ENCODE measurements at regions not wholly inside any gene's neighbourhood (a gene's known extent, or its start where the extent isn't known, plus 50 kb on each side); places are given as distances from the start of the nearest gene placed in this dataset.

- no peak for DNase-seq (ENCODE audit: low read depth, low spot score)
These were observed 243.9 kb downstream of the TOMM20 start for GRCh38 chr1:234884701-234885100.

GRCh38 chr1:234884006-234884405 lies 244.6 kb downstream of the TOMM20 start:
- DNase-seq (ENCODE audit: low read depth, low spot score) = no peak

GRCh38 chr1:234882898-234883297 lies 245.7 kb downstream of the TOMM20 start:
- DNase-seq (ENCODE audit: low read depth, low spot score) = no peak

GRCh38 chr1:234881893-234882771 lies 246.5 kb downstream of the TOMM20 start:
- no peak for DNase-seq (ENCODE audit: low read depth, low spot score)

GRCh38 chr1:234879147-234880080 lies 249.2 kb downstream of the TOMM20 start:
- DNase-seq (ENCODE audit: low read depth, low spot score) = no peak

- no peak for DNase-seq (ENCODE audit: low read depth, low spot score)
These were observed 250.3 kb downstream of the TOMM20 start for GRCh38 chr1:234878288-234878687.

- no peak for DNase-seq (ENCODE audit: low read depth, low spot score)
These were observed 250.9 kb downstream of the TOMM20 start for GRCh38 chr1:234877761-234878160.

- peak; percentile 40 for DNase-seq (ENCODE audit: low read depth, low spot score)
These were observed 252.4 kb downstream of the TOMM20 start for GRCh38 chr1:234875953-234876855.

- DNase-seq (ENCODE audit: low read depth, low spot score) = no peak
These were observed 253.2 kb downstream of the TOMM20 start for GRCh38 chr1:234875328-234875952.

GRCh38 chr1:234874291-234875288 lies 254.0 kb downstream of the TOMM20 start:
- no peak for DNase-seq (ENCODE audit: low read depth, low spot score)

- DNase-seq (ENCODE audit: low read depth, low spot score) = no peak
These were observed 256.8 kb downstream of the TOMM20 start for GRCh38 chr1:234871710-234872271.

GRCh38 chr1:234871039-234871709 lies 257.5 kb downstream of the TOMM20 start:
- no peak for DNase-seq (ENCODE audit: low read depth, low spot score)

- no peak for DNase-seq (ENCODE audit: low read depth, low spot score)
These were observed 258.3 kb downstream of the TOMM20 start for GRCh38 chr1:234870020-234870981.

- no peak for DNase-seq (ENCODE audit: low read depth, low spot score)
These were observed 259.2 kb downstream of the TOMM20 start for GRCh38 chr1:234869182-234870019.

GRCh38 chr1:234868296-234869147 lies 258.5 kb upstream of the IRF2BP2 start:
- DNase-seq (ENCODE audit: low read depth, low spot score) = no peak

All from pulmonary artery endothelial cell (primary cell).